Activated naive CD4-positive, alpha-beta T cell treated with anti-CD3 and anti-CD28 coated beads, Interleukin-2, amount 50 U/mL, for 16 hours (primary cell): ENCODE measurements at regions not wholly inside any gene's neighbourhood (a gene's known extent, or its start where the extent isn't known, plus 50 kb on each side); places are given as distances from the start of the nearest gene placed in this dataset.

ENCODE experiments used
- DNase-seq: peaks from one replicate; pipeline ENCODE4 v3.0.0-alpha.2; 2020

- DNase-seq = peak; percentile 94
Observed at GRCh38 chr5:68433923-68434879, 218.6 kb downstream of the PIK3R1 start.

GRCh38 chr5:68435611-68436010 is 220.1 kb downstream of the PIK3R1 start:
- no peak for DNase-seq

GRCh38 chr5:68436686-68437520 is 221.3 kb downstream of the PIK3R1 start:
- no peak for DNase-seq

GRCh38 chr5:68438876-68439275 is 223.3 kb downstream of the PIK3R1 start:
- DNase-seq = no peak

- no peak for DNase-seq
Observed at GRCh38 chr5:68440245-68440644, 224.7 kb downstream of the PIK3R1 start.

GRCh38 chr5:68440651-68441050 is 225.1 kb downstream of the PIK3R1 start:
- no peak for DNase-seq

- DNase-seq = no peak
Observed at GRCh38 chr5:68441309-68442073, 225.9 kb downstream of the PIK3R1 start.

GRCh38 chr5:68443091-68443490 is 227.5 kb downstream of the PIK3R1 start:
- DNase-seq = no peak

- DNase-seq = no peak
Observed at GRCh38 chr5:68444048-68444447, 228.5 kb downstream of the PIK3R1 start.

GRCh38 chr5:68444833-68445232 is 229.3 kb downstream of the PIK3R1 start:
- DNase-seq = no peak

GRCh38 chr5:68445257-68446069 is 229.9 kb downstream of the PIK3R1 start:
- no peak for DNase-seq

- no peak for DNase-seq
Observed at GRCh38 chr5:68446070-68446357, 230.5 kb downstream of the PIK3R1 start.

GRCh38 chr5:68446487-68446894 is 230.9 kb downstream of the PIK3R1 start:
- no peak for DNase-seq

GRCh38 chr5:68447136-68447929 is 231.8 kb downstream of the PIK3R1 start:
- DNase-seq = no peak

- DNase-seq = no peak
Observed at GRCh38 chr5:68449380-68449779, 233.8 kb downstream of the PIK3R1 start.

GRCh38 chr5:68450245-68450852 is 234.8 kb downstream of the PIK3R1 start:
- no peak for DNase-seq

- no peak for DNase-seq
Observed at GRCh38 chr5:68452286-68452685, 236.7 kb downstream of the PIK3R1 start.

- no peak for DNase-seq
Observed at GRCh38 chr5:68454172-68454571, 238.6 kb downstream of the PIK3R1 start.

- DNase-seq = no peak
Observed at GRCh38 chr5:68454766-68455165, 239.2 kb downstream of the PIK3R1 start.

- DNase-seq = no peak
Observed at GRCh38 chr5:68455216-68455615, 239.7 kb downstream of the PIK3R1 start.

- DNase-seq = no peak
Observed at GRCh38 chr5:68456756-68457217, 241.2 kb downstream of the PIK3R1 start.
